Natural killer cell treated with Interleukin-12 subunit alpha and Interleukin-12 subunit beta and Interleukin-15 and Interleukin-18, amount 100 ng/mL, for 72 hours (primary cell): ENCODE measurements at regions not wholly inside any gene's neighbourhood (a gene's known extent, or its start where the extent isn't known, plus 50 kb on each side); places are given as distances from the start of the nearest gene placed in this dataset.

Source experiments
- ATAC-seq, 2 donors: fragments of 150-1000 bp; cut with Tn5 transposase in 1 of 2; sonication (Bioruptor Pico), chemical (Tn5 transposase) in 1 of 2; 2 replicates each; pipeline ENCODE4 v1.10.0; 2021
- DNase-seq: peaks from one replicate; pipeline ENCODE4 v3.0.0; 2022; ENCODE audit warnings: low spot score
- H3K27ac Mint-ChIP-seq, 2 donors: 1 replicate in 1 of 2; 2 replicates in 1 of 2; pipeline ENCODE4 v1.8.0; 2022; ENCODE audit warnings: mixed read lengths in 2 of 2, mild to moderate bottlenecking in 1 of 2, moderate library complexity in 1 of 2
- H3K27me3 Mint-ChIP-seq, 2 donors: 1 replicate in 1 of 2; 2 replicates in 1 of 2; pipeline ENCODE4 v1.8.0; 2022; ENCODE audit warnings: mixed read lengths in 2 of 2
- H3K36me3 Mint-ChIP-seq: one replicate; pipeline ENCODE4 v1.8.0; 2022; ENCODE audit warnings: mixed read lengths
- H3K4me1 Mint-ChIP-seq, 2 donors: 1 replicate in 1 of 2; 2 replicates in 1 of 2; pipeline ENCODE4 v1.8.0; 2022; ENCODE audit warnings: low read depth in 2 of 2, mixed read lengths in 2 of 2, mild to moderate bottlenecking in 1 of 2
- H3K4me3 Mint-ChIP-seq: one replicate; pipeline ENCODE4 v1.8.0; 2022; ENCODE audit warnings: mixed read lengths
- H3K9me3 Mint-ChIP-seq: 2 replicates; pipeline ENCODE4 v1.8.0; 2022; ENCODE audit warnings: mixed read lengths

DNA sequence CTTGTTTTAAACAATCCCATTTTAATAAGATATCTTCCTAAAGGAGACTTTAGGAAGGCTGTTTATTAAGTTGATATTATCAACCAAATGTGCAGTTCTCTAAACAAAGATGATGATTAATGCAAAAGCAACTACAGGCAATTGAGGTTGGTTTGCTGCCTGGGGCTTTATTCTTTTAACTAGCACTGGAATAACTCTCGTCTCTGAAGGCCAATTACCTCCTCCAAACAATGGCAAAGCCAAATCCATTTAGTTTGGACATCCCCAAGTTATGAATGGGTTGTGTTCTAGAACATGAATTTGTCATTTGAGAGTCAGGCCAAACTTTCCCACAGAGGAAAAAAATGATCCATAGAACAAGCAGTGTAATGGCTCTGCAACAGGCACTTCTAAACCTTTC, 114.1 kb downstream of the SLC16A9 start:
- no peak for ATAC-seq
- Mint-ChIP-seq H3K27me3 (peaks cover 0 to under 1% of the 10 kb centered on the region in 2 donors), H3K27ac (no peak overlapping the region), H3K36me3 (no peaks in the 10 kb centered on the region), H3K4me1 (no peaks in the 10 kb centered on the region), H3K9me3 (no peaks in the 10 kb centered on the region), H3K4me3 (no peak overlapping the region)
- no peak for DNase-seq

DNA sequence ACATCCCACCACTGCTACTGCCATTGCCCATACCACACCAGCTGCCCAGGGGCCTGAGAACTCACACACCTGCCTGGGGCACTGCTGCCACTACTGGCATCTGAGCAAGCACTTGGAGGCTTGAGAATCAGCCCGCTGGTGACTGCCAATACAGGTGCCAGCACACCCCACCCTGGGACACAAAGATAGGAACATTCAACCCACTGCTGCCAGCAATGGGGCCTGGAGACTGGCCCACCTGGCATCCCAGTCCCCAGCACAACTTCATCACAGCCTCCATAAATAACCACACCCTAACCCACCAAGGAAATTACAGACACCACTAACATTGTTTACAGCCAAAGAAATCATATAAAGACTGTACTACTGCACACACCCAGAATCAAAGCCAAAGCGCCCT, 115.9 kb downstream of the SLC16A9 start:
- ATAC-seq, result peak; percentile 18 to 20

DNA sequence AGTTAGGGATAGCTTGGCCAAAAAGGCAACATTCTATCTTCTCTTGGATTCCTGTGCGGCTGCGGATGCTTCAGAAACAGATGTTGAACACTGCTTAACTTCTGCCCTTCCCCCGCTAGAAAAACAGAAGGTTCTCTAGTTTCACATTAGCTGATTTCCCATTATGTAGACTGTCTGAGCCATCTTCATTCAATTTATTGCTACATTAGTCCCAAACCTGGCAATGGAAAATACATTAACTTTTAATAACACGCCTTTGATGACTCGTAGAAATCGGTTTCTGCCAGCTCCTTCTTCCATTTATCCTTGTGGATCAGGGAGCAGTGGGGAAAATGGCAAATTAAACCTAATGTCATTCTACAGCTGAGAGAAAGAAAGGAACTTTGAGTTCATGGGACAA, 119.9 kb downstream of the SLC16A9 start:
- ATAC-seq (no peak), DNase-seq (no peak)
- Mint-ChIP-seq H3K4me1 (no peaks in the 10 kb centered on the region), H3K9me3 (no peaks in the 10 kb centered on the region), H3K4me3 (no peak overlapping the region), H3K36me3 (no peaks in the 10 kb centered on the region), H3K27ac (no peak overlapping the region), H3K27me3 (no peaks in the 10 kb centered on the region)

More for the DNA sequence above, 115.9 kb downstream of the SLC16A9 start:
- Mint-ChIP-seq H3K9me3 (no peaks in the 10 kb centered on the region), H3K4me3 (no peak overlapping the region), H3K27me3 (no peaks in the 10 kb centered on the region), H3K4me1 (no peaks in the 10 kb centered on the region), H3K27ac (no peak overlapping the region), H3K36me3 (no peaks in the 10 kb centered on the region)
- no peak for DNase-seq

DNA sequence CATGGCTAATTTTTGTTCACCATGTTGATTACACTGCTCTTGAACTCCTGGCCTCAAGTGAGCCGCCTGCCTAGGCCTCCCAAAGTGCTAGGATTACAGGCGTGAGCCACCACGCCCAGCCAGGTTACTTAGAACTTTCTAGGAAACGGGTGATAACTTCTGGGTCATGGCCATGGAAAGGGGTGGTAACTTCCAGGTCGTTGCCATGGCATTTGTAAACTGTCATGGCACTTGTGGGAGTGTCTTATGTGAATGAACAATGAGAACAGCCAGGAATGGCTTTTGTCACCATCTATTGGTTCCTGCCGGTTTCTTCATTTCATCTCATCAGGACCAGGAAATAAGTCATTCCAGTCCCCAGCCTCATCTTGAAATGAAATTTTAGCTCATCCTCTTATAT, 120.9 kb downstream of the SLC16A9 start:
- DNase-seq (no peak), ATAC-seq (no peak)
- H3K4me1 Mint-ChIP-seq, result no peaks in the 10 kb centered on the region
- H3K4me3 Mint-ChIP-seq, result no peak overlapping the region
- no peaks in the 10 kb centered on the region for H3K9me3 Mint-ChIP-seq
- H3K36me3 Mint-ChIP-seq, result no peaks in the 10 kb centered on the region
- H3K27ac Mint-ChIP-seq, result no peak overlapping the region
- H3K27me3 Mint-ChIP-seq, result no peaks in the 10 kb centered on the region

DNA sequence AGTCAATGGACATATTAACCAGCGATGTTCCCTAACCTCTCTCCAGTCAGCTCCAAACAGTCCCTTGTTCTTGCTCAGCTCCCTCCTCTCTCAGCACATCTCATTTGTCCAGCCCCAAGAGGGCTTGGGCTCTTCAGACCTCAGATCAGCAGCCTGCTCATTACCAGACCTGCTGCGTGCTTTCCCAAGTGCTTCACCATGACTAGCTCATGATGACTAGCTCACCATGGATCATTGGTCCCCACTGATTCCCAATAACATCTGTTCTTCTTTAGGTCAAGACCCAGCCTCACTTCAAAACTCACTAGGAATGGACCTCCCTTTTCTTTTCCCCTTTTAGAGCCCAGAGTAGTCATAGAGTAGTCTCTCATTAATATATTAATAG, 121.9 kb downstream of the SLC16A9 start:
- no peak overlapping the region for H3K4me3 Mint-ChIP-seq
- no peak overlapping the region for H3K27ac Mint-ChIP-seq
- H3K36me3 Mint-ChIP-seq, result no peaks in the 10 kb centered on the region

DNA sequence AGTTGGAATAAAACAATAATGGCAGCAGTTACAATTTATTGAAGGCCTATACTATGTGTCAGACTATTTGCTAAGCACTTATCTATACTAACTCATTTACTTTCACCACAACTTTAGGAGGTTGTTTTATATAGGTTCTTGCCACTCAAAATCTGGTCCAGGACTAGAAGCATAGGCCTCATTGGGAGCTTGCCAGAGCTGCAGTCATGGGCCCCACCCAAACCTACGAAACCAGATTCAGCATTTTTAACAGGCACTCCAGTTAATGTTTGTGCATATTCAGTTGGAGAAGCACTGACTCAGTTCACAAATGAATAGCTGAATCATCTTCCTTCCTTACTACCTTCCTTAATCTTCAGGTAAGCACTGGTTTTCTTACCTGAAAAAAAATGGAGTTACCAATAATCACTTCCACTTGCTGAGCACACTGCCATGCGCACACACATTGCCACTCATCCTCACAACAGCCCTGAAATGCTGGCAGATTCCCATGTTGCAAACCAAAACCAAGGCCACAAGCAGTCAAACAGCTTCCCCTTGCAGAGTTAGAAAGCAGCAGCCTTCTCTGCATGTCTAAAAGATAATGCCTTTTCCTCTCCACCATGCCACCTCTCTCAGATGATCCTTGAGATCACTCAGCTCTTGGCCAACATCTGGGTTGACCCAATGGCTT, 122.4 kb downstream of the SLC16A9 start:
- Mint-ChIP-seq H3K27me3 (no peaks in the 10 kb centered on the region), H3K36me3 (no peaks in the 10 kb centered on the region), H3K4me1 (no peaks in the 10 kb centered on the region), H3K4me3 (no peak overlapping the region), H3K9me3 (no peaks in the 10 kb centered on the region), H3K27ac (no peak overlapping the region)
- DNase-seq (no peak), ATAC-seq (no peak)

More for the DNA sequence above, 121.9 kb downstream of the SLC16A9 start:
- Mint-ChIP-seq H3K4me1 (no peaks in the 10 kb centered on the region), H3K9me3 (no peaks in the 10 kb centered on the region), H3K27me3 (no peaks in the 10 kb centered on the region)
- ATAC-seq (peak in 1 of 2 donors; percentile 15), DNase-seq (no peak)

DNA sequence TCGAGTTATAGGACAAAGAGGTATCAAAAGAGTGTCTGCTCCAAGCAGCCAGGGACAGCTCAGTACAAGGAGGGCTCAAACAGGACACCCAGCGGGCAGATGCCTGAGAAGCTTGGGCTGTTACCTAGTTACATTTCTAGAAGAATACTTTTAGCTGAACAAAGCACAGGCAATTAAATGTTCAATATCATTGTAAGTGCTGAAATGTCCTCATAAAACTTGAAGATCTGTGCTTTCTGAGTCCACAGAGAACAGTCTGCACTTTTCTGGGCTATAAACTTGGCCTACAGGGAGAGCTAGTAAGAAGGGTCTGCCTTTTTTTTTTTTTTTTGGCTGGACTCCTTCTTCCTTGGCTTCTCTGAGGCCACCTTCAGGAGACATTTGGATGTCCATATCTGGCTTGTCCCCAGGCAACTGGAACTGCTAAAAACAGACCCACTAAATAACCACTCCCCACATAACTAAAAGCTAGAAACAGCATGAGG, 123.2 kb downstream of the SLC16A9 start:
- no peaks in the 10 kb centered on the region for H3K9me3 Mint-ChIP-seq
- no peak for DNase-seq
- no peak overlapping the region for H3K27ac Mint-ChIP-seq
- H3K36me3 Mint-ChIP-seq, result no peaks in the 10 kb centered on the region
- no peaks in the 10 kb centered on the region for H3K27me3 Mint-ChIP-seq
- no peak for ATAC-seq
- no peak overlapping the region for H3K4me3 Mint-ChIP-seq
- H3K4me1 Mint-ChIP-seq, result no peaks in the 10 kb centered on the region

DNA sequence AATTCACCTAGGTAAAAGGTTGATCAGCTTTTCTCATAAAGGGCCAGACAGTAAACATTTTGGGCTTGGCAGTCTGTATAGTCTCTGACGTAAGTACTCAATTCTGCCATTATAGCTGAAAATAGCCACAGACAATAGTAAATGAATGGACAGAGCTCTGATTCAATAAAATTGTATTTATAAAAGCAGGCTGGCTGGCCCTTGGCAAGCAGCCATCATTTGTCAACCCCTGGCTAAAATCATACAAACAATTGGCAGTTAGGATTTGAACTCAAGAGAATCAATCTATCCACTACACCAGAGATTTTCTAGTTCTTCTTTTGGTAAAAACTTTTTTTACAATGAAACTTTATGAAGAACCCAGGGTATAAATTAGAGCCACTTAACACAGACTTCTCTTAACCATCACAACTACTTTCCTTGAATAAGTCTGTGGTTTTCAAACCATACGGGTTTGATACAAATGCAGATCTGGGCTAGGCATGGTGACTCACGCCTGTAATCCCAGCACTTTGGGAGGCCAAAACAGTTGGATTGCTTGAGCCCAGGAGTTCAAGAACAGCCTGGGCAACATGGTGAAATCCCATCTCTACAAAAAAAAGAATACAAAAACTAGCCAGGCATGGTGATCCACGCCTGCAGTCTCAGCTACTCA, 124.5 kb downstream of the SLC16A9 start:
- DNase-seq (no peak), ATAC-seq (no peak)
- no peak overlapping the region for H3K4me3 Mint-ChIP-seq
- no peaks in the 10 kb centered on the region for H3K4me1 Mint-ChIP-seq
- H3K27ac Mint-ChIP-seq, result no peak overlapping the region
- no peaks in the 10 kb centered on the region for H3K36me3 Mint-ChIP-seq
- H3K27me3 Mint-ChIP-seq, result no peaks in the 10 kb centered on the region
- no peaks in the 10 kb centered on the region for H3K9me3 Mint-ChIP-seq

DNA sequence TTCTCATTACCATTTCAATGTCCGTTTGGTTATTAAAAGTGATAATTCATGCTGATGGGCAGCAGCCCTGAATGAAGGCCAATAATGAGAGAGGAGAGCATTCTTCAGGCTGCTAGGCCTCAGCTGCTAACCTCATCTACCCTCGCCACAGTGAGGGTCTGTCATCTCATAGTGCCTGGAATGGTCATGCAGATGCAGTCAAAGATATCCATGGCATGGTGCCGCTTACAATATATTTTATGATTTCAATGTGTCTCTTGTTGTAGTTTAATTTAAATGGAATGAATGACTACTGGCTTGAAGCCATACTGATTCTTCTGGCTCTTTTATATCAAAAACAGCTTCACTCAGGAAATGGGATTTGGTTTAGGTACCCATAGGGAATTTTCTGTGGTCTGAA, 126.9 kb downstream of the SLC16A9 start:
- ATAC-seq (no peak), DNase-seq (no peak)
- Mint-ChIP-seq H3K36me3 (no peaks in the 10 kb centered on the region), H3K27me3 (no peaks in the 10 kb centered on the region), H3K9me3 (no peaks in the 10 kb centered on the region), H3K4me3 (no peak overlapping the region), H3K27ac (no peak overlapping the region), H3K4me1 (no peaks in the 10 kb centered on the region)

DNA sequence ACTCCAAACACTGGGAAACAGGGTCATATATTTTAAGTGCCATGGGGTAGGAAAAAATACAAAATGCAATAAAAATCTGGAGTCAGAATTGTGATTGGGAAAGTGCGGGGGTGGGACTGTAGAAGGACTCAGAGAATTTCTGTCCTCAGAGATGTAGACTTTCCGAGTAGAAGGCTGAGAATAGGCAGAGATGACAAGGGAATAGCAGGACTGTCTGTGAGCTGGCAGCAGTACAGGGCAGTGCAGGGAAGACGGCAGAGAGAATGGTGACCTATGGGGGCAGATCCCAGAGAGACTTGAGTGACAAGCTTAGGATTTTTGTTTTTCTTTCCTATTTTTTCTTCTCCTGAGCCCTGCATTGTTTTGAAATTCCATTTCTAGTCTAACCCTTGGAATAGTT, 127.6 kb downstream of the SLC16A9 start:
- H3K27me3 Mint-ChIP-seq, result no peaks in the 10 kb centered on the region
- no peak for ATAC-seq
- H3K36me3 Mint-ChIP-seq, result no peaks in the 10 kb centered on the region
- no peaks in the 10 kb centered on the region for H3K4me1 Mint-ChIP-seq
- H3K4me3 Mint-ChIP-seq, result no peak overlapping the region
- H3K27ac Mint-ChIP-seq, result no peak overlapping the region
- no peak for DNase-seq
- H3K9me3 Mint-ChIP-seq, result no peaks in the 10 kb centered on the region

DNA sequence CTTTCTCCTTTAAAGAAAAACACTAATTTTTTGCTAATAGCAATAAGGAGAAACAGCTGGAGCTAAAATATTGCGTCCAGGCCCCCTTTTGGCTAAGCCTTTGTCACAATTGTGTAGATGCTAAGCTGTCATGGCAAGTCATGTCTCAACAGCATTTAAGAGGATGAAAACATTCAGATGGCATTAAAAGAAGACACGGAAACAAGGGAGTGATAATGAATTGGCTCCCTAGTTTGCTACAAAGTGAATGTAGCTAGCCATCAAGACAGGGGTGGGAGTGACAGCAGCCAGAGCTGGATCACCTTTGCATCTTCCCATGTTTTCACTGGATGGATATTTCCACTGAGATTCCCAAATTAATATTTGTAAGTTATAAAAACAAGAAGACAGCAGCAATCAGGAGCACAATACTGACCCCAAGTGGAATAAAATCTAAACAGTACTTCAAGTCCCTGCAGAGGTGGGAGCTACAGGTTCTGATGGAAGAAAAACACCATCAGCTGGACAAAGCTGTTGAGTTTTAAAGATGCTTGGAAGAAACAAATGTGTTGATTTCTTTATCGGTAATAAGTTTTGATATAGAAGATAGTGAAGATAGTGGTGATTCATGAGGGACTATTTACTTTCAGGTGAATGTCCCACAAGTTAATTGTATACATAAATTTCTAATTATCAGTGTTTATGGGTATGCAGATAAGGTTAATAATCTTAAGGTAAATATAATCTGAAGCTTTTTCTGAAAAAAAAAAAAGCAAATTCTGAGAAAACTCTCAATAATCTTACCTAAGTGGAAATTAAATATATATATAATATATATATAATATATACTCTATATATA, 129.4 kb downstream of the SLC16A9 start:
- no peak for ATAC-seq
- H3K4me1 Mint-ChIP-seq, result no peaks in the 10 kb centered on the region
- H3K4me3 Mint-ChIP-seq, result no peak overlapping the region
- no peak overlapping the region for H3K27ac Mint-ChIP-seq
- DNase-seq, result no peak
- no peaks in the 10 kb centered on the region for H3K36me3 Mint-ChIP-seq
- H3K27me3 Mint-ChIP-seq, result no peaks in the 10 kb centered on the region
- no peaks in the 10 kb centered on the region for H3K9me3 Mint-ChIP-seq

DNA sequence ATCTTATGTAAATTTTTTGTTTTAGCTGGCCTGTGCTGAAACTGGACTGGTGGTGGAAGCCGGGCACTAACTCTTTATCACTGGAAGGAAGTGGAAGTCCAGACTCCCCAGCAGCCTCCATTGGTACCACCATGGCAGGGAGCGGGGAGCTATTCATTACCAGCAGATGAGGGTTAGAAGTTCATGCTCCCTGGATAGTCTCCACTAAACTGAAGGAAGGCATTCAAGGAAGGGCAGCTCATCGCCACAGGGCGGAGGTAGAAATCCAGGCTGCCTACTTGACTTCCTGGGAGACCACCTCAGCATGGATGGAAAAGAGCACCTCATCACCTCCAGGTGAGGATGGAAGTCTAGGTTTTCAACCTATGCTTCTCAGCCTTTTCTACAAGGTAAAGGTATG, 130.9 kb downstream of the SLC16A9 start:
- Mint-ChIP-seq H3K27ac (no peak overlapping the region), H3K27me3 (peaks cover 0 to under 1% of the 10 kb centered on the region in 2 donors), H3K4me3 (no peak overlapping the region), H3K4me1 (no peaks in the 10 kb centered on the region), H3K36me3 (no peaks in the 10 kb centered on the region), H3K9me3 (no peaks in the 10 kb centered on the region)
- ATAC-seq (no peak), DNase-seq (no peak)

DNA sequence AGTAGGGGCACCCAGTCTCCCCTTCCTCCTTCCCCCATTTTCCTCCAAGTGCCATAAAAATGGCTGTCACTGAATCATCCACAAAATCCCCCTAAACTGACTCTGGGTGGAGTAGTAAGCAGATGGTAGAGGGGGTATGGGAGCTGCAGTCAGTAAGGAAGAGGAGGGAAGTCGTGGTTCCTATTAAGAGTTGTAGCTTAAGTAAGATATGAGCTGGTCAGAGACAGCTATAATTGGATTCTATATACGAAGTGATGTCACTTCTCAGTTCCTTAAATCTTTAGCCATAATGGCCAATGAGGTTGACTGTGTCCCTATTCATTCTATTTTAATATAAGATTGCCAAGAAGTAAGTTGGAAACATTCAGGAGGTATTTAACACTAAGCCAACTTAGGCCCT, 131.7 kb downstream of the SLC16A9 start:
- Mint-ChIP-seq H3K9me3 (no peaks in the 10 kb centered on the region), H3K27me3 (peaks cover 0 to 8% of the 10 kb centered on the region in 2 donors), H3K4me1 (no peaks in the 10 kb centered on the region), H3K4me3 (no peak overlapping the region), H3K36me3 (no peaks in the 10 kb centered on the region), H3K27ac (no peak overlapping the region)
- DNase-seq, result no peak
- ATAC-seq, result no peak

DNA sequence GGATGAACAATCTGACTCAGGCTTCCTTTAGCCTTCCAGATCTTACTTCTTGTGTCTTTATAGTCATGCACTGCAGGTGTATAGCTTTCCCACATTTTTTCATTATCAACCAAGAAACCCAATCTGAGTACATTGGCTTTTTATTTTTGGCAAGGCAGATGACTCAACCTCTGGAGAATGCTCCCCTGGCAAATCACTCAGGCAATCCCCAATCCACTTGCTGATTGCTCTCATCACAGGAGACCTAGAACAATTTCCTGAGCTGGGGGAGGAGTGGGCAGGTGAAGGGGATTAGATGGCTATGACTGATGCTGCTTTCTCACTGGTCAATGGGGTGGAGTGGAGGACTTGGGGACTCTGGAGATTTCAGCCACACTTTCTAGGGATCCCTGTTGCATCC, 134.4 kb downstream of the SLC16A9 start:
- Mint-ChIP-seq H3K9me3 (no peaks in the 10 kb centered on the region), H3K4me3 (no peak overlapping the region), H3K4me1 (no peaks in the 10 kb centered on the region), H3K27me3 (peaks cover 0 to 21% of the 10 kb centered on the region in 2 donors), H3K36me3 (no peaks in the 10 kb centered on the region), H3K27ac (no peak overlapping the region)
- DNase-seq (no peak), ATAC-seq (no peak)
